ENCODE measurements at regions not wholly inside any gene's neighbourhood (a gene's known extent, or its start where the extent isn't known, plus 50 kb on each side); places are given as distances from the start of the nearest gene placed in this dataset.

- TF ChIP-seq CTCF (conservative IDR thresholded peaks at IDR 0.05; ENCODE audit: low read depth in 2 of 2) = no peak
- TF ChIP-seq REST (IDR thresholded peaks at IDR 0.05; ENCODE audit: unreplicated experiment) = no peak
- TF ChIP-seq POLR2AphosphoS5 (IDR thresholded peaks at IDR 0.05; ENCODE audit: low read depth) = no peak
- no peak for TF ChIP-seq EZH2 (IDR thresholded peaks at IDR 0.05; ENCODE audit: low read depth, unreplicated experiment)
- TF ChIP-seq EZH2phosphoT487 (IDR thresholded peaks at IDR 0.05; ENCODE audit: unreplicated experiment) = no peak
These were observed 54.2 kb upstream of the TAB2 start for GRCh38 chr6:149263321-149263720.
